AG09309 (cell line): ENCODE measurements at regions not wholly inside any gene's neighbourhood (a gene's known extent, or its start where the extent isn't known, plus 50 kb on each side); places are given as distances from the start of the nearest gene placed in this dataset.

Source experiments
- DNase-seq: peaks from one replicate; pipeline ENCODE4 v3.0.0-alpha.2; 2010; ENCODE audit warnings: low read depth
- H3K4me3 ChIP-seq: 2 replicates; pipeline ENCODE4 v1.5.1; 2011; ENCODE audit warnings: mild to moderate bottlenecking, low read depth, low read length, moderate library complexity; ENCODE audit not compliant: control insufficient read depth
- TF ChIP-seq, protein P1 (sequence below): IDR thresholded peaks from 2 replicates; pipeline ENCODE4 v1.5.1; 2011; ENCODE audit warnings: mild to moderate bottlenecking, low read depth, low read length, inconsistent platforms; ENCODE audit not compliant: insufficient read depth, control insufficient read depth; ENCODE audit errors: missing control alignments

DNA sequence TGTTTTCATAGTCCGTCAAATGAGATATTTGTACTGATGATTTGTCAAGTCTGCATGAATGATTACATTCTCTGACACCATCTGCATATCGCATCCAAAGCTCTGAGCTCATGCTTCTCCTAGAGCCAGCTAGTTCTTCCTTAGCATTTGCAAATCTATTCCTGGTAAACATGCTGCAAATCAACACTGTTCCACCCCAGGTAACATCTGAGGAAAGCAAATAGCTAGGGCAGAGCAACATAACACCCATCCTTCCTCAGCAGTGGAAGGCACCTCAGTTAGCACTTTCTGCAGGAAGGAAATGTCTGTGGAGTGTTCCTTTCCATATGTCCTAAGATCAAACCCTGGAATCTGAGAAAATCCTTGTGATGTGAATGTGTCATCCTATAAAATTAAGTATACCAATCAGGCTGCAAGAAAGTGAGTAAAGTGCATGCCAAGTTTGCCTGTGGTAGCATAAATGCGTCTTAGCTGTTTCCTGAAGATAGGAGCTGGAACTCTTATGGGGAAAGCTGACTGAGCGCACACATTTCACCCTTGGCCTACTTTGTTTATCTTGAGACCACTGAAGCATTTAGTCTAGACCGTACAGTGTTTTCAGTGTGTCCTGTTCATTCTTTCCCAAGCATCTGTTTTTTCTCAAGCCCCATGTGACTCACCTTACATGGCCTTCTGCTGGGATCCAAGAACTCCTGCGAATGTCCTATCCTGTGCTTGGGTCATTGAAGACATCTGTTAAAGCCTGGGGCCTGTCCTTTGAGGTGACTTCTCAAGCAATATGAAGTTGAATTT lies 50.9 kb upstream of the STARD4 start:
- TF ChIP-seq, protein P1, sequence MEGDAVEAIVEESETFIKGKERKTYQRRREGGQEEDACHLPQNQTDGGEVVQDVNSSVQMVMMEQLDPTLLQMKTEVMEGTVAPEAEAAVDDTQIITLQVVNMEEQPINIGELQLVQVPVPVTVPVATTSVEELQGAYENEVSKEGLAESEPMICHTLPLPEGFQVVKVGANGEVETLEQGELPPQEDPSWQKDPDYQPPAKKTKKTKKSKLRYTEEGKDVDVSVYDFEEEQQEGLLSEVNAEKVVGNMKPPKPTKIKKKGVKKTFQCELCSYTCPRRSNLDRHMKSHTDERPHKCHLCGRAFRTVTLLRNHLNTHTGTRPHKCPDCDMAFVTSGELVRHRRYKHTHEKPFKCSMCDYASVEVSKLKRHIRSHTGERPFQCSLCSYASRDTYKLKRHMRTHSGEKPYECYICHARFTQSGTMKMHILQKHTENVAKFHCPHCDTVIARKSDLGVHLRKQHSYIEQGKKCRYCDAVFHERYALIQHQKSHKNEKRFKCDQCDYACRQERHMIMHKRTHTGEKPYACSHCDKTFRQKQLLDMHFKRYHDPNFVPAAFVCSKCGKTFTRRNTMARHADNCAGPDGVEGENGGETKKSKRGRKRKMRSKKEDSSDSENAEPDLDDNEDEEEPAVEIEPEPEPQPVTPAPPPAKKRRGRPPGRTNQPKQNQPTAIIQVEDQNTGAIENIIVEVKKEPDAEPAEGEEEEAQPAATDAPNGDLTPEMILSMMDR = no peak
- no peak overlapping the region for H3K4me3 ChIP-seq
- DNase-seq = peak; percentile 94

GRCh38 chr5:111562561-111562960 lies 50.2 kb upstream of the STARD4 start:
- H3K4me3 ChIP-seq = no peak overlapping the region
- TF ChIP-seq, protein P1 = no peak
- DNase-seq = no peak
